GM10266 (cell line): ENCODE measurements at regions not wholly inside any gene's neighbourhood (a gene's known extent, or its start where the extent isn't known, plus 50 kb on each side); places are given as distances from the start of the nearest gene placed in this dataset.
A peak's percentile ranks its signal among the peaks of the same experiment; 100 is the strongest.

ENCODE experiments used
- DNase-seq: peaks from one replicate; pipeline ENCODE4 v3.0.0; 2012; ENCODE audit errors: extremely low spot score
- TF ChIP-seq, protein P1 (sequence below): IDR thresholded peaks from 2 replicates; pipeline ENCODE4 v1.5.1; 2012; ENCODE audit warnings: mild to moderate bottlenecking, low read depth; ENCODE audit not compliant: control insufficient read depth, insufficient read depth; ENCODE audit errors: missing control alignments

DNA sequence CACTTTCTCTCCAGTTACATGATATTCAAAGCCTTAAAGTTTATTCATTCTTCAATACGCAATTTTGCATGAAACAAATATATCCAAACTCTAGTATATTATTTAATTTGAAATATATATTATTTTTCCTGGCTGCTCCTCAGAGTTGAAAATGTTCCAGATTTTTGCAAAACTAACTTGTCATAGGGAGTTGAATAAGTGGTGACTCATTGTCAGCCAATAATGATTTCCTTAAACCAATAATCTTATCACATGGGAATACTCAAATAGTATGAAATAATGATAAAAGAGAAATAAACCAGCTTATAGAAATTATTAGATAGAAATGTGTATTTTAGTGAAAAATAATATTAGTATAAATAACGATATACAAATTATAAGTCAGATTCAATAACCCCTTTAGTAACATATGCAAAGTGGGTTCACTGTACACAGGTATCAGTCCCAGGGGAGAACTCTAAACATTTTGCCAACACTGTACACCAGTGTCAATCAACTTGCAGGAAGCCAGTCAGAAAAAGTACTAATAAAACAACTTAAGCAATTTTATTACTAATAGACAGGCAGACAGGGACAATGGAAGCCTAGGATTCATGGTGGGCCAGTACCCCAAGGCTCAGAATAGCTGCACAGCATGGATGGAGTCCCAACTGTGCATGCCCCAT lies 222.6 kb upstream of the KLHL1 start:
- TF ChIP-seq, protein P1, sequence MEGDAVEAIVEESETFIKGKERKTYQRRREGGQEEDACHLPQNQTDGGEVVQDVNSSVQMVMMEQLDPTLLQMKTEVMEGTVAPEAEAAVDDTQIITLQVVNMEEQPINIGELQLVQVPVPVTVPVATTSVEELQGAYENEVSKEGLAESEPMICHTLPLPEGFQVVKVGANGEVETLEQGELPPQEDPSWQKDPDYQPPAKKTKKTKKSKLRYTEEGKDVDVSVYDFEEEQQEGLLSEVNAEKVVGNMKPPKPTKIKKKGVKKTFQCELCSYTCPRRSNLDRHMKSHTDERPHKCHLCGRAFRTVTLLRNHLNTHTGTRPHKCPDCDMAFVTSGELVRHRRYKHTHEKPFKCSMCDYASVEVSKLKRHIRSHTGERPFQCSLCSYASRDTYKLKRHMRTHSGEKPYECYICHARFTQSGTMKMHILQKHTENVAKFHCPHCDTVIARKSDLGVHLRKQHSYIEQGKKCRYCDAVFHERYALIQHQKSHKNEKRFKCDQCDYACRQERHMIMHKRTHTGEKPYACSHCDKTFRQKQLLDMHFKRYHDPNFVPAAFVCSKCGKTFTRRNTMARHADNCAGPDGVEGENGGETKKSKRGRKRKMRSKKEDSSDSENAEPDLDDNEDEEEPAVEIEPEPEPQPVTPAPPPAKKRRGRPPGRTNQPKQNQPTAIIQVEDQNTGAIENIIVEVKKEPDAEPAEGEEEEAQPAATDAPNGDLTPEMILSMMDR, result no peak
- DNase-seq, result no peak

DNA sequence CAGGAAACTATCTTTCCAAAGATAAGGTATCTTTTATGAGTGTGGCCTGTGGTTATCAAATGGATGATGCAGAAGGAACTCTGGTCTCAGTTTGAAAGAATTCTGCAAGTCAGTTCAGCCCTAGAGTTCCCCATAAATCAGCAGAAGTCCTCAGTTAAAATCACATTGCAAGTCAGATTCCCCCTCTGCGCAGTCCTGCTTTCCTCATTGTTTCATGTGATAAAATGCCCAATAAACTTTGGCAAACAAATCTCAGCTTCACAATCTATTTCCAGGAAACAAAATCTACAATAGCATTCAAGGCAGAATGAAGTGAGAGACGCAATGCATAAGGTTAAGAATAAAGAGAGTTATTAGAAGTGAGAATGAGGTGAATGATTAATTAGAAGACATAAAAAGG lies 216.3 kb upstream of the KLHL1 start:
- DNase-seq, result no peak
- TF ChIP-seq, protein P1, result no peak

DNA sequence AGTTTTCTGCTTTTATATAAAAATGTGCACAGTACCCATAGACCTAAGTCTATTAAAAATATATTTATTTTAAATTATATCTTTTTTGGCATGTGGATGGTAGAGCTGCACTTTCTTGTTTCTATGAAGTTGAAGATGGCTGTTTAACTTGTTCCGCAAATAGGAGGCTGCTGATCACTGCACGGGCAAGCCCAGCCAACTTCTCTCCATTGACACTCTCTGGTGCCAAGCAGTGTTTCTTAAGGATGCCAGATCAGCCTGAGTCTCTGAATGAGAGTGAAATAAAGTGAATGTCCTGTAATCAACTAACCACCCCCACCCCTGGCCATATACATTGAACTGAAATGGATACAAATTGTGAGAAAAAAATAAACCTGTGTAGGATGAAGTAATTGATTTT lies 202.9 kb upstream of the KLHL1 start:
- DNase-seq, result no peak
- TF ChIP-seq, protein P1, result no peak

DNA sequence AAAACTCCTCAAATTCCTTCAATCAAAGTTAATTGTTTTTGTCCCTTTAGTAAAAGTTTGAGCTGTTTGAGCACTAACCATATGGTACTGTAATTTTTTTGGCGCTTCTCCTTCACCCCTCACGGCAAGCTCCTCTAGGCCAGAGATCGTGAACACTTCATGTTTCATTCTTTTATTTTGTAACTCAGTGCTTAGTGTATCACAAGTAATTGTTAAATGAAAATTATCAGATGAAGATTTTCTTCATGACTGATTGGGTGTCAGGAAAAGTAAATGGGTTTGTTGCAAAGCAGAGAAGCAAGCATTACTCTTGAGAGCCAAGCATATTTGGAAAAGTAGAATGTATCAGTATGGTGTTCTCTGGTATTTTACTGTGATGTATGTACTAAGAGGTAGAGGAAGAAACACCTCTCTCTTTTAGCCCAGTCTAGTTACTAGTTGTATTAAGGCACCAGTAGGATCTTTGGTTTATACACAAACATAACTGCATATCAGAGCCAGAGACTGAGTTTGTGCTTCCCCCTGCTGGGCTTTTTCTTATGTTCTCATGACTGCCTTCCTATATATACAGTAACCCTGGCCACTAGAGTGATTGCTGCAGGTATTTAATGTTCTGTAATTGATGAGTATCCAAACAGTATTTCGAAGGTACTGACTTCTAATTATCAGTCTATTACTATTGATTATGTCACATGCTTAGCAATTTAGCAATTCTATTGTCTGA lies 202.3 kb upstream of the KLHL1 start:
- DNase-seq, result no peak
- TF ChIP-seq, protein P1, result peak; percentile 26

DNA sequence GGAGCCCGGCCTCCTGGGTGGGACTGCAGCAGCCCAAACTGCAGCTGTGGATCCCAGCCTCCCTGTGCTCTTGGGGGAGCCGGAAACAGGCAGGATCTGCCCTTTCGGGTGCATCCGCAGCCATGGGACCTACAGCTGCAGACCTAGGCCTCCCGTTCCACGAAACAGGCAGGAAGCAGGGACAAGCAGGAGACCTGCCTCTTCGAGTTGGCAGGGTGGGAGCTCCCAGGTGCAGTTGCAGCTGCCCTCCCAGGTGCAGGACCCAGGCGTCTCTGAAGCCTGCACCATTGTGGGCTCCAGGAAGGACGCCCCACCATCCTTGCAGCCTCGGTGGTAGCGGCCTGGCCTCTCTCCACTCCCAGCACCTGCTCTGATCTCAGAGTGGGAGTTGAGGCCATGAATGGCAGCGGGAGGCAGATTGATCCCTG lies 189.0 kb upstream of the KLHL1 start:
- no peak for DNase-seq

DNA sequence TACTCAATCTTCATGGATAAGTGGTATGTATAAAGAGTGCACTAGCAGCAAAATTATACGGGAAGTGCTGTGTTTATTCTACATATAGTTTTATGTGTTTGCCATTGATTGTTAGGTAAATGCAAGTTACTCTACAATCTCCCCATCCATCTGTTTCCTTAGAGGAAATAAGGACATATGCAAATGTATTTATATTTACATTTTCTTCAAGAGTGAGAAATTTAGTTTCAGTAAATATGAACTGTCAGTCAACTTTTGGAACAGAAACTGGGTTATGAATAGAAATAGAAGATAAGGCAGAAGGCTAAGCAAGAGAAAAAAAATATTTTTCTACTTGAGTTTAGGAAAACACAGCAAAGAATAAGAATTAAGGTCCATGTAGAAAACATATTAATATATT lies 176.1 kb upstream of the KLHL1 start:
- no peak for DNase-seq

More for the DNA sequence above, 189.0 kb upstream of the KLHL1 start:
- TF ChIP-seq, protein P1, result no peak

More for the DNA sequence above, 176.1 kb upstream of the KLHL1 start:
- TF ChIP-seq, protein P1, result no peak
